KBM-7 (cell line): ENCODE measurements at regions not wholly inside any gene's neighbourhood (a gene's known extent, or its start where the extent isn't known, plus 50 kb on each side); places are given as distances from the start of the nearest gene placed in this dataset.
A peak's percentile ranks its signal among the peaks of the same experiment; 100 is the strongest.
"Not testable (repeated sequence)": the region's sequence is repeated elsewhere in the genome, so short reads cannot be mapped to it uniquely, and the experiment has no call there.

Experiments used
- DNase-seq: peaks from one replicate; pipeline ENCODE4 v3.0.0-alpha.2; 2015
- in situ Hi-C: fragments of 300-500 bp; cut with MboI; formaldehyde crosslinking; loops from 2 replicates; pipeline ENCODE4 v1.14.3; 2020; ENCODE audit warnings: low sequenced_read_pairs, low pct_unique_long_range_greater_than_20kb, mixed read lengths

- no peak for DNase-seq
- in situ Hi-C loops: no loop called here
These were observed 550.2 kb upstream of the SLC39A10 start for GRCh38 chr2:195106681-195107380.

GRCh38 chr2:195105581-195105980 lies 551.4 kb upstream of the SLC39A10 start:
- in situ Hi-C loops: no loop called here
- no peak for DNase-seq

GRCh38 chr2:195094330-195094729 lies 562.7 kb upstream of the SLC39A10 start:
- in situ Hi-C loops: no loop called here
- no peak for DNase-seq

- peak; percentile 7 for DNase-seq
- in situ Hi-C loops: no loop called here
These were observed 564.7 kb upstream of the SLC39A10 start for GRCh38 chr2:195092341-195092740.

GRCh38 chr2:195072806-195073205 lies 584.2 kb upstream of the SLC39A10 start:
- in situ Hi-C loops, DNase-seq: not testable (repeated sequence)

- no peak for DNase-seq
- in situ Hi-C loops: no loop called here
These were observed 600.0 kb upstream of the SLC39A10 start for GRCh38 chr2:195057001-195057400.

- no peak for DNase-seq
- in situ Hi-C loops: no loop called here
These were observed 601.0 kb upstream of the SLC39A10 start for GRCh38 chr2:195055996-195056395.

- in situ Hi-C loops: no loop called here
- no peak for DNase-seq
These were observed 605.6 kb upstream of the SLC39A10 start for GRCh38 chr2:195051401-195051800.

GRCh38 chr2:195049372-195050031 lies 607.5 kb upstream of the SLC39A10 start:
- in situ Hi-C loops: no loop called here

GRCh38 chr2:195047955-195048354 lies 609.1 kb upstream of the SLC39A10 start:
- DNase-seq: no peak
- in situ Hi-C loops: no loop called here

More at GRCh38 chr2:195049372-195050031, 607.5 kb upstream of the SLC39A10 start:
- DNase-seq: no peak

- in situ Hi-C loops: no loop called here
- DNase-seq: no peak
These were observed 612.2 kb upstream of the SLC39A10 start for GRCh38 chr2:195044801-195045200.

GRCh38 chr2:195038153-195038552 lies 618.9 kb upstream of the SLC39A10 start:
- in situ Hi-C loops: no loop called here

GRCh38 chr2:195037045-195037444 lies 620.0 kb upstream of the SLC39A10 start:
- in situ Hi-C loops: no loop called here
- no peak for DNase-seq

More at GRCh38 chr2:195038153-195038552, 618.9 kb upstream of the SLC39A10 start:
- DNase-seq: no peak

GRCh38 chr2:195031411-195031810 lies 625.6 kb upstream of the SLC39A10 start:
- in situ Hi-C loops: no loop called here
- DNase-seq: no peak

GRCh38 chr2:195029804-195030654 lies 627.0 kb upstream of the SLC39A10 start:
- no peak for DNase-seq
- in situ Hi-C loops: no loop called here

GRCh38 chr2:195027947-195028346 lies 629.1 kb upstream of the SLC39A10 start:
- no peak for DNase-seq
- in situ Hi-C loops: no loop called here

GRCh38 chr2:195026261-195026660 lies 630.8 kb upstream of the SLC39A10 start:
- DNase-seq: no peak
- in situ Hi-C loops: no loop called here

GRCh38 chr2:195022508-195022830 lies 634.6 kb upstream of the SLC39A10 start:
- DNase-seq: no peak
- in situ Hi-C loops: no loop called here

GRCh38 chr2:195021711-195022507 lies 635.1 kb upstream of the SLC39A10 start:
- in situ Hi-C loops: no loop called here
- no peak for DNase-seq
